ENCODE measurements at regions not wholly inside any gene's neighbourhood (a gene's known extent, or its start where the extent isn't known, plus 50 kb on each side); places are given as distances from the start of the nearest gene placed in this dataset.

- no peak for TF ChIP-seq ATF6 (CRISPR knock-in tag; IDR thresholded peaks at IDR 0.05)
- TF ChIP-seq ZBTB1 (CRISPR knock-in tag; IDR thresholded peaks at IDR 0.05; ENCODE audit: borderline replicate concordance, low read depth): no peak
- no peak for TF ChIP-seq EZH2 (IDR thresholded peaks at IDR 0.05; ENCODE audit: borderline replicate concordance, low read depth, low read length)
- no peak for TF ChIP-seq POLR3A (IDR thresholded peaks at IDR 0.05; ENCODE audit: borderline replicate concordance, extremely low read depth, insufficient read depth, insufficient read length)
- TF ChIP-seq ARNT (IDR thresholded peaks at IDR 0.05): 0 out of 4 replicates have a peak, but pooled peaks of 1 of the 2 experiments have one; percentile 50
- no peak for TF ChIP-seq MCM3 (IDR thresholded peaks at IDR 0.05)
- no peak for TF ChIP-seq YY1 (IDR thresholded peaks at IDR 0.05; ENCODE audit: borderline replicate concordance in 1 of 3, control insufficient read depth in 1 of 3, extremely low read depth in 1 of 3, insufficient read depth in 3 of 3, insufficient read length in 1 of 3, insufficient replicate concordance in 2 of 3, low read depth in 1 of 3, low read length in 2 of 3)
- no peak for TF ChIP-seq ZBTB17 (CRISPR knock-in tag; IDR thresholded peaks at IDR 0.05)
- no peak for TF ChIP-seq ZNF830 (CRISPR knock-in tag; IDR thresholded peaks at IDR 0.05)
- no peak for TF ChIP-seq TBP (optimal IDR thresholded peaks at IDR 0.05; ENCODE audit: low read depth, low read length)
- TF ChIP-seq ID3 (CRISPR knock-in tag; IDR thresholded peaks at IDR 0.05): no peak
- no peak for TF ChIP-seq ID3 (tag; IDR thresholded peaks at IDR 0.05)
- TF ChIP-seq FOSL1 (tag; conservative IDR thresholded peaks at IDR 0.05): peak; percentile 51
- TF ChIP-seq CBFA2T2 (conservative IDR thresholded peaks at IDR 0.05): peak; percentile 85
- TF ChIP-seq ZNF740 (CRISPR knock-in tag; IDR thresholded peaks at IDR 0.05): no peak
- TF ChIP-seq ZNF740 (tag; IDR thresholded peaks at IDR 0.05): no peak
- no peak for TF ChIP-seq IRF2 (CRISPR knock-in tag; IDR thresholded peaks at IDR 0.05)
- peak; percentile 81 to 87 for TF ChIP-seq KDM1A (IDR thresholded peaks at IDR 0.05)
- no peak for TF ChIP-seq NRF1 (conservative IDR thresholded peaks at IDR 0.05 in 1 of 2, IDR thresholded peaks at IDR 0.05 in 1 of 2)
- no peak for TF ChIP-seq ZNF197 (CRISPR knock-in tag; IDR thresholded peaks at IDR 0.05; ENCODE audit: low read depth)
- no peak for TF ChIP-seq ZNF639 (CRISPR knock-in tag; conservative IDR thresholded peaks at IDR 0.05 in 1 of 2, IDR thresholded peaks at IDR 0.05 in 1 of 2)
- no peak for TF ChIP-seq PATZ1 (CRISPR knock-in tag; IDR thresholded peaks at IDR 0.05; ENCODE audit: borderline replicate concordance)
These were observed 90.6 kb upstream of the MIER3 start (continued) for GRCh38 chr5:57042524-57042931.
